ENCODE measurements at regions not wholly inside any gene's neighbourhood (a gene's known extent, or its start where the extent isn't known, plus 50 kb on each side); places are given as distances from the start of the nearest gene placed in this dataset.

GRCh38 chr1:193457676-193458075 is 271.3 kb upstream of the B3GALT2 start:
- H3K27ac Mint-ChIP-seq = no peak overlapping the region
- Histone ChIP-seq H3K4me1 (ENCODE audit: control insufficient read depth, insufficient read depth, low read length) (no peaks in the 10 kb centered on the region), H3K27me3 (ENCODE audit: control insufficient read depth, insufficient read depth, low read length) (no peaks in the 10 kb centered on the region), H3K9me3 (ENCODE audit: control insufficient read depth, insufficient read depth, low read length) (no peaks in the 10 kb centered on the region), H3K27ac (ENCODE audit: low read length) (peak overlapping the region; percentile 72), H3K4me3 (ENCODE audit: low read length) (no peak overlapping the region), H3K36me3 (ENCODE audit: control insufficient read depth, insufficient read depth, low read length) (no peaks in the 10 kb centered on the region)
- 77% methylated on average over 9 of the region's 9 CpGs for WGBS (ENCODE audit: insufficient coverage)
- no peak overlapping the region for H3K4me3 Mint-ChIP-seq
- ATAC-seq (no peak), DNase-seq (peak in 1 of 2 donors; percentile 62)
- no peaks in the 10 kb centered on the region for H3K9me3 Mint-ChIP-seq
- intact Hi-C loops (cut with micrococcal nuclease) = no loop called here
- H3K27me3 Mint-ChIP-seq (ENCODE audit: low read depth in 2 of 2) = peaks cover 0 to 5% of the 10 kb centered on the region in 2 donors
- peaks cover 3 to 13% of the 10 kb centered on the region in 2 donors for H3K4me1 Mint-ChIP-seq
- no peaks in the 10 kb centered on the region for H3K36me3 Mint-ChIP-seq
- no peak for TF ChIP-seq CTCF (IDR thresholded peaks at IDR 0.05)

- peaks cover 0 to 10% of the 10 kb centered on the region in 2 donors for H3K4me1 Mint-ChIP-seq
- intact Hi-C loops (cut with micrococcal nuclease) = no loop called here
- peaks cover 0 to 5% of the 10 kb centered on the region in 2 donors for H3K27me3 Mint-ChIP-seq (ENCODE audit: low read depth in 2 of 2)
- H3K27me3 ChIP-seq (ENCODE audit: control insufficient read depth, insufficient read depth, low read length) = no peaks in the 10 kb centered on the region
- no CpG with 5 or more reads among the region's 2 CpGs for WGBS (ENCODE audit: insufficient coverage)
- no peak for ATAC-seq
- no peaks in the 10 kb centered on the region for H3K9me3 ChIP-seq (ENCODE audit: control insufficient read depth, insufficient read depth, low read length)
- no peaks in the 10 kb centered on the region for H3K36me3 ChIP-seq (ENCODE audit: control insufficient read depth, insufficient read depth, low read length)
- no peak overlapping the region for H3K4me3 Mint-ChIP-seq
- H3K27ac Mint-ChIP-seq = no peak overlapping the region
- no peak for TF ChIP-seq CTCF (IDR thresholded peaks at IDR 0.05)
- no peaks in the 10 kb centered on the region for H3K4me1 ChIP-seq (ENCODE audit: control insufficient read depth, insufficient read depth, low read length)
- peak overlapping the region; percentile 72 for H3K27ac ChIP-seq (ENCODE audit: low read length)
- H3K9me3 Mint-ChIP-seq = no peaks in the 10 kb centered on the region
- H3K36me3 Mint-ChIP-seq = no peaks in the 10 kb centered on the region
- no peak for DNase-seq
- H3K4me3 ChIP-seq (ENCODE audit: low read length) = no peak overlapping the region
Observed at GRCh38 chr1:193456811-193457280, 270.4 kb upstream of the B3GALT2 start.

- no peak for TF ChIP-seq CTCF (IDR thresholded peaks at IDR 0.05)
- Histone ChIP-seq H3K27me3 (ENCODE audit: control insufficient read depth, insufficient read depth, low read length) (no peaks in the 10 kb centered on the region), H3K4me1 (ENCODE audit: control insufficient read depth, insufficient read depth, low read length) (peaks cover 11% of the 10 kb centered on the region), H3K4me3 (ENCODE audit: low read length) (no peak overlapping the region), H3K9me3 (ENCODE audit: control insufficient read depth, insufficient read depth, low read length) (no peaks in the 10 kb centered on the region), H3K36me3 (ENCODE audit: control insufficient read depth, insufficient read depth, low read length) (no peaks in the 10 kb centered on the region), H3K27ac (ENCODE audit: low read length) (no peak overlapping the region)
- no peaks in the 10 kb centered on the region for H3K27me3 Mint-ChIP-seq (ENCODE audit: low read depth in 2 of 2)
- no peaks in the 10 kb centered on the region for H3K9me3 Mint-ChIP-seq
- WGBS (ENCODE audit: insufficient coverage) = 89% methylated on average over 1 of the region's 1 CpG
- ATAC-seq = no peak
- intact Hi-C loops (cut with micrococcal nuclease) = no loop called here
- DNase-seq = no peak
- no peak overlapping the region for H3K4me3 Mint-ChIP-seq
- no peak overlapping the region for H3K27ac Mint-ChIP-seq
- H3K36me3 Mint-ChIP-seq = no peaks in the 10 kb centered on the region
- H3K4me1 Mint-ChIP-seq = peaks cover 17 to 18% of the 10 kb centered on the region in 2 donors
Observed at GRCh38 chr1:193451606-193452005, 265.2 kb upstream of the B3GALT2 start.

GRCh38 chr1:193451001-193451400 is 264.6 kb upstream of the B3GALT2 start:
- TF ChIP-seq CTCF (IDR thresholded peaks at IDR 0.05) = no peak
- no peak overlapping the region for H3K27ac ChIP-seq (ENCODE audit: low read length)
- ATAC-seq = no peak
- H3K4me1 Mint-ChIP-seq = peaks cover 17 to 18% of the 10 kb centered on the region in 2 donors
- intact Hi-C loops (cut with micrococcal nuclease) = no loop called here
- peaks cover 11% of the 10 kb centered on the region for H3K4me1 ChIP-seq (ENCODE audit: control insufficient read depth, insufficient read depth, low read length)
- H3K27me3 Mint-ChIP-seq (ENCODE audit: low read depth in 2 of 2) = no peaks in the 10 kb centered on the region
- no peaks in the 10 kb centered on the region for H3K36me3 ChIP-seq (ENCODE audit: control insufficient read depth, insufficient read depth, low read length)
- no peak overlapping the region for H3K27ac Mint-ChIP-seq
- H3K4me3 ChIP-seq (ENCODE audit: low read length) = no peak overlapping the region
- no peak for DNase-seq
- H3K9me3 Mint-ChIP-seq = no peaks in the 10 kb centered on the region
- H3K27me3 ChIP-seq (ENCODE audit: control insufficient read depth, insufficient read depth, low read length) = no peaks in the 10 kb centered on the region
- WGBS (ENCODE audit: insufficient coverage) = no CpG with 5 or more reads among the region's 1 CpG
- H3K36me3 Mint-ChIP-seq = no peaks in the 10 kb centered on the region
- H3K4me3 Mint-ChIP-seq = no peak overlapping the region
- no peaks in the 10 kb centered on the region for H3K9me3 ChIP-seq (ENCODE audit: control insufficient read depth, insufficient read depth, low read length)

All from natural killer cell (primary cell).